Left ventricle myocardium inferior (tissue), 1 donor: ENCODE measurements at regions not wholly inside any gene's neighbourhood (a gene's known extent, or its start where the extent isn't known, plus 50 kb on each side); places are given as distances from the start of the nearest gene placed in this dataset.

Source experiments
- DNase-seq: peaks from one replicate; pipeline ENCODE4 v3.0.0-alpha.2; 2020
- H3K27ac ChIP-seq: fragments of 200-600 bp; replicated peaks from 2 replicates; pipeline ENCODE4 v1.8.0; 2021
- H3K27me3 ChIP-seq: fragments of 200-600 bp; 2 replicates; pipeline ENCODE4 v1.8.0; 2021; ENCODE audit warnings: low read depth
- H3K36me3 ChIP-seq: fragments of 200-600 bp; 2 replicates; pipeline ENCODE4 v1.8.0; 2021
- H3K4me1 ChIP-seq: fragments of 200-600 bp; 2 replicates; pipeline ENCODE4 v1.8.0; 2021
- H3K4me3 ChIP-seq: fragments of 200-600 bp; 2 replicates; pipeline ENCODE4 v1.8.0; 2021; ENCODE audit warnings: mild to moderate bottlenecking, moderate library complexity
- H3K9me3 ChIP-seq: fragments of 200-600 bp; replicated peaks from 2 replicates; pipeline ENCODE4 v1.8.0; 2021
- CTCF ChIP-seq: fragments of 200-600 bp; IDR thresholded peaks from 2 replicates; pipeline ENCODE4 v1.8.0; 2021; ENCODE audit warnings: antibody characterized with exemption, mild to moderate bottlenecking, borderline replicate concordance
- intact Hi-C: fragments of 100-400 bp; cut with micrococcal nuclease; formaldehyde crosslinking; loops from one replicate; pipeline ENCODE4 v1.11.0; 2022
- donor health status: DM: no; HTN: yes; CAD: no; lungs with severe emphysema.

- no peaks in the 10 kb centered on the region for H3K27me3 ChIP-seq
- H3K4me3 ChIP-seq: no peak overlapping the region
- intact Hi-C loops: no loop called here
- TF ChIP-seq CTCF: no peak
- no peaks in the 10 kb centered on the region for H3K36me3 ChIP-seq
- DNase-seq: no peak
- peaks cover 10% of the 10 kb centered on the region for H3K9me3 ChIP-seq
- no peak overlapping the region for H3K27ac ChIP-seq
- H3K4me1 ChIP-seq: no peaks in the 10 kb centered on the region
These were observed 541.2 kb upstream of the CDH5 start for GRCh38 chr16:65825191-65825856.

- Histone ChIP-seq H3K9me3 (peaks cover 10% of the 10 kb centered on the region), H3K27ac (no peak overlapping the region), H3K4me1 (no peaks in the 10 kb centered on the region), H3K4me3 (no peak overlapping the region), H3K27me3 (no peaks in the 10 kb centered on the region), H3K36me3 (no peaks in the 10 kb centered on the region)
- intact Hi-C loops: no loop called here
- TF ChIP-seq CTCF: no peak
- DNase-seq: no peak
These were observed 544.3 kb upstream of the CDH5 start for GRCh38 chr16:65822148-65822547.

- no peak overlapping the region for H3K27ac ChIP-seq
- H3K4me3 ChIP-seq: no peak overlapping the region
- intact Hi-C loops: no loop called here
- no peak for DNase-seq
- no peaks in the 10 kb centered on the region for H3K4me1 ChIP-seq
- H3K27me3 ChIP-seq: peaks cover 17% of the 10 kb centered on the region
- peaks cover 10% of the 10 kb centered on the region for H3K9me3 ChIP-seq
- H3K36me3 ChIP-seq: no peaks in the 10 kb centered on the region
- no peak for TF ChIP-seq CTCF
These were observed 547.2 kb upstream of the CDH5 start for GRCh38 chr16:65819136-65819898.

- intact Hi-C loops: no loop called here
- H3K4me1 ChIP-seq: no peaks in the 10 kb centered on the region
- H3K27ac ChIP-seq: no peak overlapping the region
- TF ChIP-seq CTCF: no peak
- peaks cover 24% of the 10 kb centered on the region for H3K27me3 ChIP-seq
- DNase-seq: no peak
- H3K36me3 ChIP-seq: no peaks in the 10 kb centered on the region
- H3K4me3 ChIP-seq: no peak overlapping the region
- H3K9me3 ChIP-seq: peaks cover 10% of the 10 kb centered on the region
These were observed 548.7 kb upstream of the CDH5 start for GRCh38 chr16:65817799-65818198.

GRCh38 chr16:65817066-65817465 lies 549.4 kb upstream of the CDH5 start:
- no peak for TF ChIP-seq CTCF
- intact Hi-C loops: no loop called here
- Histone ChIP-seq H3K27me3 (peaks cover 24% of the 10 kb centered on the region), H3K4me1 (no peaks in the 10 kb centered on the region), H3K27ac (no peak overlapping the region), H3K9me3 (peaks cover 5% of the 10 kb centered on the region), H3K36me3 (no peaks in the 10 kb centered on the region), H3K4me3 (no peak overlapping the region)
- no peak for DNase-seq
